BJ (cell line): ENCODE measurements at regions not wholly inside any gene's neighbourhood (a gene's known extent, or its start where the extent isn't known, plus 50 kb on each side); places are given as distances from the start of the nearest gene placed in this dataset.

Experiments
- CTCF ChIA-PET: fragments of 350-600 bp; formaldehyde crosslinking; extraction: SDS; loops from one replicate; lab custom pipeline; 2021; ENCODE audit warnings: antibody characterized with exemption, inconsistent platforms; lab: Yijun Ruan, JAX
- POLR2A ChIA-PET: fragments of 300-600 bp; sonication (Branson Sonifier 250); formaldehyde crosslinking; extraction: SDS; loops from one replicate; lab custom pipeline; 2021; ENCODE audit warnings: antibody characterized with exemption; lab: Charles Lee
- DNase-seq: peaks from one replicate; pipeline ENCODE4 v3.0.0-alpha.2; 2011; ENCODE audit warnings: low read depth
- H3K27me3 ChIP-seq: 2 replicates; pipeline ENCODE4 v1.6.0; 2011; ENCODE audit warnings: low read length; ENCODE audit not compliant: control insufficient read depth, insufficient read depth
- H3K36me3 ChIP-seq: 2 replicates; pipeline ENCODE4 v1.5.1; 2011; ENCODE audit warnings: low read length; ENCODE audit not compliant: control insufficient read depth, insufficient read depth
- H3K4me3 ChIP-seq: 2 replicates; pipeline ENCODE4 v1.5.1; 2011; ENCODE audit warnings: low read depth, mild to moderate bottlenecking, control low read depth, low read length
- TF ChIP-seq, protein P1 (sequence below): IDR thresholded peaks from 2 replicates; pipeline ENCODE4 v1.5.1; 2011; ENCODE audit warnings: low read depth, mild to moderate bottlenecking, control low read depth, inconsistent platforms, low read length, moderate library complexity; ENCODE audit not compliant: insufficient read depth

DNA sequence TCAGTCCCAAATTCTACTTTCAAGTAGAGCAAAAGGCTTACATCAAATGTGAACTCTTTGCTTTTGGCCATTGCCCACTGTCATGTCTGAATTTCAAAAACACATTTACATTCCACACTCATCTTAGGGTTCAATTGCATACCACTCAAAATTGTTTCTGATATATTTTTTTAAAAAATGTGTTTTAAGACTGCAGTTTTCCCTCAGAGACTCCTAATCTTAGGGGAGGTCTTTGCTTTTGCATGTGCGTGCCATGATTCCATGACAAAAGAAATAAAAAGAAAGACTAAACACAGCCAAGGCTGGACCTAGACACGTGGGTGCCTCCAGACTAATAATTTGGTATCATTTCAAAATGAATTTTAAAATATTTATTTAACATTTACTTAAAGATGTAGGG lies 396.8 kb upstream of the RASGRP1 start:
- Histone ChIP-seq H3K36me3 (no peaks in the 10 kb centered on the region), H3K27me3 (no peaks in the 10 kb centered on the region), H3K4me3 (no peak overlapping the region)
- DNase-seq: no peak
- POLR2A ChIA-PET: no interaction called here
- CTCF ChIA-PET: interaction anchor here (0.6 kb wide), 1 partner anchor 81 kb away, joined by 3 read pairs; no protein-coding TSS in a partner anchor
- TF ChIP-seq, protein P1, sequence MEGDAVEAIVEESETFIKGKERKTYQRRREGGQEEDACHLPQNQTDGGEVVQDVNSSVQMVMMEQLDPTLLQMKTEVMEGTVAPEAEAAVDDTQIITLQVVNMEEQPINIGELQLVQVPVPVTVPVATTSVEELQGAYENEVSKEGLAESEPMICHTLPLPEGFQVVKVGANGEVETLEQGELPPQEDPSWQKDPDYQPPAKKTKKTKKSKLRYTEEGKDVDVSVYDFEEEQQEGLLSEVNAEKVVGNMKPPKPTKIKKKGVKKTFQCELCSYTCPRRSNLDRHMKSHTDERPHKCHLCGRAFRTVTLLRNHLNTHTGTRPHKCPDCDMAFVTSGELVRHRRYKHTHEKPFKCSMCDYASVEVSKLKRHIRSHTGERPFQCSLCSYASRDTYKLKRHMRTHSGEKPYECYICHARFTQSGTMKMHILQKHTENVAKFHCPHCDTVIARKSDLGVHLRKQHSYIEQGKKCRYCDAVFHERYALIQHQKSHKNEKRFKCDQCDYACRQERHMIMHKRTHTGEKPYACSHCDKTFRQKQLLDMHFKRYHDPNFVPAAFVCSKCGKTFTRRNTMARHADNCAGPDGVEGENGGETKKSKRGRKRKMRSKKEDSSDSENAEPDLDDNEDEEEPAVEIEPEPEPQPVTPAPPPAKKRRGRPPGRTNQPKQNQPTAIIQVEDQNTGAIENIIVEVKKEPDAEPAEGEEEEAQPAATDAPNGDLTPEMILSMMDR: no peak

GRCh38 chr15:38961931-38962330 lies 397.3 kb upstream of the RASGRP1 start:
- Histone ChIP-seq H3K27me3 (no peaks in the 10 kb centered on the region), H3K4me3 (no peak overlapping the region), H3K36me3 (no peaks in the 10 kb centered on the region)
- no peak for DNase-seq
- POLR2A ChIA-PET: no interaction called here
- CTCF ChIA-PET: interaction anchor here (0.6 to 0.7 kb wide), 2 partner anchors 28 to 81 kb away, joined by 3 read pairs; no protein-coding TSS in a partner anchor
- TF ChIP-seq, protein P1: no peak

DNA sequence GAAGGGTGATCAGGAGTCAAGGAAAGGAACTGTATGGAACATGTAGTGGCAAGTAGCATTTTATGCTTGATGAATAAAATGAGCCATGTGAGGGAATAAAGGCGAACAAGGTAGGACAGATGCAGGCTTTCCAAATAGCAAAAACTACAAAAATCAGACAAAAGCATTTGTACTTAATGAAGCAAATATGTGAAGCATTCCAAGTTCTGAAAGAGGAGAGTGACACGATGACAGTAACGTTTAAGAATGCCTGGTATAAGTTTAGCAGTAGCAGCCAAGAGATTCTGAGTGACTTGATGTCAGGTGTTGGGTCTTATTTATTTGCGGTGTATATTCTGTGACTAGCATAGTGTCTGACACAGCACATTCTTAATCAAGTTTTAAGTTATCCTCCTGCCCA lies 408.2 kb upstream of the RASGRP1 start:
- ChIA-PET POLR2A (no interaction called here), CTCF (no interaction called here)
- no peak for DNase-seq
- Histone ChIP-seq H3K4me3 (no peak overlapping the region), H3K36me3 (no peaks in the 10 kb centered on the region; the same call in 1 of the 2 replicates), H3K27me3 (no peaks in the 10 kb centered on the region)
- TF ChIP-seq, protein P1: no peak

DNA sequence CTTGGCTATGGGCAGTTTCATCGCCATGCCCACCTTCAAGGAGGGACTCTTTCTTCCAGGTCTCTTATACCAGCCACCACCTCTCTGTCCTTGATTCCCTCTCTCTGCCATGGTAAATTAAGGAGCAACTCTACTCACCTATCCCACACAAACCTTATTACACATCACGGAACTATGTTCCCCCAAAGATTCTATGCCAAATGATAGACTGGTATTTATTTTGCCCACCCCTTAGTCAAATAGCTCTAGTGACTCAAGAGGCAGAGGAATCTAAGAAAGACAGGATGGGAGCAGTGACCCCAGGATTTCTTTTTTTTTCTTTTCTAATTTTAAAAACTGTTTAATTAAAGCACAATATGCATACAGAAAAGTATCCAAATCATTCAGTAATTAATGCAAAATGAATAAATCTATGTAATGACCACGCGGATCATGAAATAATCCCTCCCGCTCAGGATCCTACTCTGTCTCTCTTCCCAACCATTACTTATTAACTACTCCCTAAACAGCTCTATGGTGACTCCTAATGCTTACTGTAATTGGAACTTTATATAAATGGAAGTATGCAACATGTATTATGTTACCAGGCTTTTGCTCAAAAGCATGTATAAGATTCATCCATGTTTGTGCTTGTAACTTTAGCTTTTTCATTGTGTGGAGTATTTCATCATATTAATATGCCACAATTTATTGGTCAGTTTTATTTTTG lies 410.8 kb upstream of the RASGRP1 start:
- CTCF ChIA-PET: interaction anchor here (0.5 to 0.6 kb wide), 2 partner anchors 107 to 124 kb away, joined by 3 to 5 read pairs; no protein-coding TSS in a partner anchor
- TF ChIP-seq, protein P1: no peak
- POLR2A ChIA-PET: no interaction called here
- no peak overlapping the region for H3K4me3 ChIP-seq
- DNase-seq: no peak
- no peaks in the 10 kb centered on the region; the same call in 1 of the 2 replicates for H3K36me3 ChIP-seq
- no peaks in the 10 kb centered on the region for H3K27me3 ChIP-seq

GRCh38 chr15:38991126-38991525 lies 426.5 kb upstream of the RASGRP1 start:
- TF ChIP-seq, protein P1: peak; percentile 44
- no peak for DNase-seq
- ChIA-PET POLR2A (no interaction called here), CTCF (interaction anchor here (1.0 to 1.3 kb wide), 3 partner anchors 47 to 174 kb away, joined by 3 to 4 read pairs (median 3); no protein-coding TSS in a partner anchor)
- Histone ChIP-seq H3K27me3 (no peaks in the 10 kb centered on the region), H3K36me3 (no peaks in the 10 kb centered on the region), H3K4me3 (no peak overlapping the region)
